Caco-2 (cell line): ENCODE measurements at regions not wholly inside any gene's neighbourhood (a gene's known extent, or its start where the extent isn't known, plus 50 kb on each side); places are given as distances from the start of the nearest gene placed in this dataset.

ENCODE experiments used
- BruUV-seq: library from RNA; stranded (reverse); fragments of 400-500 nt; replicated peaks from 2 replicates; lab custom pipeline; 2021; lab: Mats Ljungman, UMichigan
- CTCF ChIA-PET: fragments of 300-600 bp; sonication (Branson Sonifier 250); formaldehyde crosslinking; loops from one replicate; lab custom pipeline; 2022; ENCODE audit warnings: antibody characterized with exemption; lab: Charles Lee
- POLR2A ChIA-PET: fragments of 300-600 bp; sonication (Branson Sonifier 250); formaldehyde crosslinking; loops from one replicate; lab custom pipeline; 2022; ENCODE audit warnings: antibody characterized with exemption; lab: Charles Lee
- DNase-seq, 2 experiments: peaks; one replicate each; pipeline versions ENCODE4 v3.0.0 to v3.0.0-alpha.2; 2020 to 2022
- H3K27me3 ChIP-seq: replicated peaks from 2 replicates; pipeline ENCODE4 v1.6.0; 2011; ENCODE audit warnings: low read length; ENCODE audit not compliant: control insufficient read depth, insufficient read depth
- H3K36me3 ChIP-seq: 2 replicates; pipeline ENCODE4 v1.5.1; 2011; ENCODE audit warnings: low read length; ENCODE audit not compliant: control insufficient read depth, insufficient read depth
- H3K4me1 ChIP-seq: fragments of 250-450 bp; sonication (Bioruptor Pico); 2 replicates; pipeline ENCODE4 v1.5.1; 2020; ENCODE audit warnings: mild to moderate bottlenecking
- H3K4me3 ChIP-seq: 2 replicates; pipeline ENCODE4 v1.5.1; 2011; ENCODE audit warnings: low read depth, mild to moderate bottlenecking, control low read depth, low read length
- H3K9me3 ChIP-seq: fragments of 250-450 bp; sonication (Bioruptor Pico); 2 replicates; pipeline ENCODE4 v1.5.1; 2020; ENCODE audit warnings: mild to moderate bottlenecking, moderate library complexity
- H3K27ac Mint-ChIP-seq: one replicate; pipeline ENCODE4 v1.8.0; 2022; ENCODE audit warnings: mixed read lengths; ENCODE audit not compliant: unreplicated experiment
- H3K27me3 Mint-ChIP-seq: one replicate; pipeline ENCODE4 v1.8.0; 2022; ENCODE audit warnings: mixed read lengths; ENCODE audit not compliant: insufficient read depth, unreplicated experiment
- H3K36me3 Mint-ChIP-seq: one replicate; pipeline ENCODE4 v1.8.0; 2022; ENCODE audit warnings: mild to moderate bottlenecking, mixed read lengths; ENCODE audit not compliant: insufficient read depth, unreplicated experiment
- H3K4me1 Mint-ChIP-seq: one replicate; pipeline ENCODE4 v1.8.0; 2022; ENCODE audit warnings: low read depth, mixed read lengths; ENCODE audit not compliant: unreplicated experiment
- H3K4me3 Mint-ChIP-seq: one replicate; pipeline ENCODE4 v1.8.0; 2022; ENCODE audit warnings: mild to moderate bottlenecking, moderate library complexity, mixed read lengths; ENCODE audit not compliant: unreplicated experiment
- H3K9me3 Mint-ChIP-seq: one replicate; pipeline ENCODE4 v1.8.0; 2022; ENCODE audit warnings: mixed read lengths; ENCODE audit not compliant: unreplicated experiment
- intact Hi-C: fragments of 100-400 bp; cut with micrococcal nuclease; formaldehyde crosslinking; loops from one replicate; pipeline ENCODE4 v1.10.0; 2022; ENCODE audit not compliant: unreplicated experiment
- TF ChIP-seq, protein P1 (sequence below), 2 experiments: fragments of 200-600 bp in 1 of 2; IDR thresholded peaks; 1 replicate in 1 of 2; 2 replicates in 1 of 2; pipeline versions ENCODE4 v1.5.1 to v1.8.0; 2011 to 2022; ENCODE audit warnings: antibody characterized with exemption in 1 of 2, control low read depth in 1 of 2, inconsistent platforms in 1 of 2, low read depth in 1 of 2, low read length in 1 of 2, mild to moderate bottlenecking in 1 of 2, moderate library complexity in 1 of 2; ENCODE audit not compliant: insufficient read depth in 1 of 2, severe bottlenecking in 1 of 2, unreplicated experiment in 1 of 2

DNA sequence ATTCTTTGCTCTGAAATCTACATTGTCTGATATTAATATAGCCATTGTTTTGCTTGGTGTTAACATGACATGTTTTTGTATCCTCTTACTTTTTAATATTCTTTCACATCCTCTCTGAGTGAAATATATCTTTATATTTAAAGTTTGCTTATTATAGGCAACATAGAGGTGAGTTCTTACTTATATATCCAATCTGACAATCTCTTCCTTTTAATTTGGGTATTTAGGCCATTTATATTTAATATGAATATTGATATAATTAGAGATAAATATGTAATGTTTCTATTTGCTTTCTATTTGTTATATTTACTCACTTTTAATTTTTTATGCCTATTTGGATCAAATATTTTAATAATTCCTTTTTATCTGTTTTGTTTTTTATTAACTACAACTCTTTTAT is 554.1 kb upstream of the SALL1 start:
- CTCF ChIA-PET: no interaction called here
- no peaks in the 10 kb centered on the region for H3K36me3 Mint-ChIP-seq

DNA sequence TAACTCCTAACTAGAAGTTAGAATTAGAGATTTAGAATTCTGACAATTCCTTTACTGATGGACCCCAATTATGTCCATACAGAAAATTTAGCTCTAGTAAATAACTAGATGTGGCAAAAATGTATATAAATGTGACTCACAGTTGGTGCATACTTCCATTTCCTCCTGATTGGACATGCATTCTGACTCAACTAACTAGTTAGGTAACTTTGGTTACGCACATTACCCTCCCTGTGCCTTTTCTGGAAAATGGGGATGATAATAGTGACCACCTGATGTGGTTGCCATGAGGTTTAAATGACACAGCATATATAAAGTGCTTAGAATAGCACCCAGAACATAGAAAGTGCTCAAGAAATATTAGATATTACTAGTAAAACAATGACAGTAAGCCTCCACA is 550.0 kb upstream of the SALL1 start:
- CTCF ChIA-PET: no interaction called here
- H3K27me3 Mint-ChIP-seq: peaks cover 6% of the 10 kb centered on the region
- H3K36me3 Mint-ChIP-seq: no peaks in the 10 kb centered on the region
- Histone ChIP-seq H3K4me1 (no peaks in the 10 kb centered on the region), H3K36me3 (no peaks in the 10 kb centered on the region), H3K4me3 (no peak overlapping the region), H3K9me3 (peaks cover 6% of the 10 kb centered on the region; the same call in 1 of the 2 replicates), H3K27me3 (no peaks in the 10 kb centered on the region; the same call in 1 of the 2 replicates)
- BruUV-seq: no TSS peak
- no peaks in the 10 kb centered on the region for H3K4me1 Mint-ChIP-seq
- intact Hi-C loops: no loop called here
- TF ChIP-seq, protein P1, sequence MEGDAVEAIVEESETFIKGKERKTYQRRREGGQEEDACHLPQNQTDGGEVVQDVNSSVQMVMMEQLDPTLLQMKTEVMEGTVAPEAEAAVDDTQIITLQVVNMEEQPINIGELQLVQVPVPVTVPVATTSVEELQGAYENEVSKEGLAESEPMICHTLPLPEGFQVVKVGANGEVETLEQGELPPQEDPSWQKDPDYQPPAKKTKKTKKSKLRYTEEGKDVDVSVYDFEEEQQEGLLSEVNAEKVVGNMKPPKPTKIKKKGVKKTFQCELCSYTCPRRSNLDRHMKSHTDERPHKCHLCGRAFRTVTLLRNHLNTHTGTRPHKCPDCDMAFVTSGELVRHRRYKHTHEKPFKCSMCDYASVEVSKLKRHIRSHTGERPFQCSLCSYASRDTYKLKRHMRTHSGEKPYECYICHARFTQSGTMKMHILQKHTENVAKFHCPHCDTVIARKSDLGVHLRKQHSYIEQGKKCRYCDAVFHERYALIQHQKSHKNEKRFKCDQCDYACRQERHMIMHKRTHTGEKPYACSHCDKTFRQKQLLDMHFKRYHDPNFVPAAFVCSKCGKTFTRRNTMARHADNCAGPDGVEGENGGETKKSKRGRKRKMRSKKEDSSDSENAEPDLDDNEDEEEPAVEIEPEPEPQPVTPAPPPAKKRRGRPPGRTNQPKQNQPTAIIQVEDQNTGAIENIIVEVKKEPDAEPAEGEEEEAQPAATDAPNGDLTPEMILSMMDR (IDR thresholded peaks at IDR 0.05; ENCODE audit: insufficient read depth in 1 of 2, low read depth in 1 of 2, low read length in 1 of 2, severe bottlenecking in 1 of 2, unreplicated experiment in 1 of 2): no peak
- H3K9me3 Mint-ChIP-seq: peaks cover 18% of the 10 kb centered on the region
- no peak overlapping the region for H3K27ac Mint-ChIP-seq
- POLR2A ChIA-PET: no interaction called here
- no peak overlapping the region for H3K4me3 Mint-ChIP-seq
- DNase-seq: no peak

More for the DNA sequence above, 554.1 kb upstream of the SALL1 start:
- peaks cover 18% of the 10 kb centered on the region for H3K9me3 Mint-ChIP-seq
- no peak for DNase-seq
- intact Hi-C loops: no loop called here
- H3K27me3 Mint-ChIP-seq: peaks cover 7% of the 10 kb centered on the region
- peaks cover 6% of the 10 kb centered on the region; the same call in 1 of the 2 replicates for H3K9me3 ChIP-seq
- TF ChIP-seq, protein P1 (IDR thresholded peaks at IDR 0.05; ENCODE audit: insufficient read depth in 1 of 2, low read depth in 1 of 2, low read length in 1 of 2, severe bottlenecking in 1 of 2, unreplicated experiment in 1 of 2): no peak
- H3K36me3 ChIP-seq: no peaks in the 10 kb centered on the region
- POLR2A ChIA-PET: no interaction called here
- no peaks in the 10 kb centered on the region for H3K27me3 ChIP-seq
- H3K4me3 ChIP-seq: no peak overlapping the region
- no TSS peak for BruUV-seq
- H3K4me3 Mint-ChIP-seq: no peak overlapping the region
- H3K4me1 ChIP-seq: no peaks in the 10 kb centered on the region
- no peaks in the 10 kb centered on the region for H3K4me1 Mint-ChIP-seq
- no peak overlapping the region for H3K27ac Mint-ChIP-seq

DNA sequence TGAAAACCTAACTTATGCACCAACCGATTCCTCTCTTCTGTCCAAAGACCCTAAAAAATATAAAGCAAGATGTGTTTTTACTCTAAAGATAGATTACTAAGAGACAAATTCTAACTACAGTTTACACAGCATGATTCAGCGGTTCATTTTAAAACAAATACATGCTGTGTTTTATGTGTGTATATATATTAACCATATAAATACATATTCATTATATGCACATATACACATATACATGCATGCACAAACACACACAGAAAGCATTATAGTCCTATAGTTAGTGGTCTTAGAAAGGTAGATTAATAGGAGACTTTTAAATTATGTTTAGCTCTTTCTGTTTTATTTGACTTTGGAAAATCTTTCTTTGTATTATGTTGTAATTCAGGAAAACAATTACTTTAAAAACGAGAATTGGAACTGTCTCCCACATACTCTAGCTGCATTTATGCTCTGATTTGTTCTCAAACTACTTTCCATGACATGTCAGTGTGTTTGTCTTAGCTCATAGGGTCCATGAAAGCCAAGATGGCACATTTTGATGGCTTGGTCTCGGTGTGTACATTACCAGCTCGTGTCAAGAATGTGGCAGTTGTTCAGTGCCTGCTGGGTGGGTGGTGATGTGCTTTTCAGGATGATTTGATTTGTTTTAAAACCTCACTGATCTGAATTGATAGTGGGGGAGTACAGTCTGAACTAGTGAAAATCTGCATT is 548.8 kb upstream of the SALL1 start:
- no peak overlapping the region for H3K4me3 ChIP-seq
- Mint-ChIP-seq H3K4me1 (no peaks in the 10 kb centered on the region), H3K27ac (no peak overlapping the region), H3K4me3 (no peak overlapping the region), H3K9me3 (peaks cover 16% of the 10 kb centered on the region), H3K27me3 (peaks cover 6% of the 10 kb centered on the region), H3K36me3 (no peaks in the 10 kb centered on the region)
- H3K27me3 ChIP-seq: no peaks in the 10 kb centered on the region; the same call in 1 of the 2 replicates
- TF ChIP-seq, protein P1 (IDR thresholded peaks at IDR 0.05; ENCODE audit: insufficient read depth in 1 of 2, low read depth in 1 of 2, low read length in 1 of 2, severe bottlenecking in 1 of 2, unreplicated experiment in 1 of 2): no peak
- CTCF ChIA-PET: no interaction called here
- POLR2A ChIA-PET: no interaction called here
- no peaks in the 10 kb centered on the region for H3K4me1 ChIP-seq
- intact Hi-C loops: no loop called here
- H3K9me3 ChIP-seq: peaks cover 2% of the 10 kb centered on the region; the same call in 1 of the 2 replicates
- DNase-seq: no peak
- BruUV-seq: no TSS peak
- no peaks in the 10 kb centered on the region for H3K36me3 ChIP-seq
